Psoas muscle (tissue), 7 donors: ENCODE measurements at regions not wholly inside any gene's neighbourhood (a gene's known extent, or its start where the extent isn't known, plus 50 kb on each side); places are given as distances from the start of the nearest gene placed in this dataset.

Source experiments
- ATAC-seq, 4 donors: fragments of 200-7000 bp; cut with Tn5 transposase; one replicate each; pipeline ENCODE4 v1.9.1; 2020; ENCODE audit warnings: moderate library complexity in 3 of 4, mild to moderate bottlenecking in 2 of 4
- DNase-seq, 2 donors: peaks; one replicate each; pipeline ENCODE4 v3.0.0-alpha.2; 2020
- H3K27ac ChIP-seq: fragments of 200-600 bp; one replicate; pipeline ENCODE4 v1.8.0; 2022
- H3K27me3 ChIP-seq, 3 donors: fragments of 200-600 bp in 1 of 3; one replicate each; pipeline versions ENCODE4 v1.6.1 to v1.8.0; 2013 to 2022; ENCODE audit warnings: low read length in 2 of 3, mild to moderate bottlenecking in 2 of 3, moderate library complexity in 1 of 3; ENCODE audit not compliant: insufficient read depth in 3 of 3
- H3K36me3 ChIP-seq, 2 donors: fragments of 200-600 bp in 1 of 2; one replicate each; pipeline versions ENCODE4 v1.6.1 to v1.8.0; 2013 to 2022; ENCODE audit warnings: low read depth in 1 of 2, mild to moderate bottlenecking in 1 of 2, moderate library complexity in 1 of 2; ENCODE audit not compliant: insufficient read depth in 1 of 2
- H3K4me1 ChIP-seq: fragments of 200-600 bp; one replicate; pipeline ENCODE4 v1.8.0; 2022
- H3K4me3 ChIP-seq: fragments of 200-600 bp; one replicate; pipeline ENCODE4 v1.8.0; 2022; ENCODE audit warnings: mild to moderate bottlenecking
- H3K9me3 ChIP-seq: fragments of 200-600 bp; one replicate; pipeline ENCODE4 v1.8.0; 2022
- CTCF ChIP-seq: fragments of 200-600 bp; IDR thresholded peaks from one replicate; pipeline ENCODE4 v1.8.0; 2022; ENCODE audit warnings: antibody characterized with exemption
- WGBS, 3 donors: extraction: QIAGEN DNeasy Blood & Tissue Kit; methylation state at CpG; one replicate each; pipeline versions ENCODE4 v1.1.6 to v1.1.7; 2013; 5-methylcytosine and 5-hydroxymethylcytosine counted together
- intact Hi-C, 2 donors: fragments of 100-400 bp; cut with DNase I; formaldehyde crosslinking; loops; one replicate each; pipeline versions ENCODE4 v1.11.0 to v1.14.2; 2022
- donor health status: healthy with polysubstance abuse.
- donor health status: DM: no; HTN: no; CAD: no; lungs with moderate emphysema.
- donor health status: Bipolar disorder and iron deficiency.
- donor health status: healthy.
- donor health status: DM: yes; HTN: yes; CAD: no.
- donor health status: DM: no; HTN: no; CAD: no.
- donor health status: DM: yes; HTN: yes; CAD: no.

- WGBS, 3 donors: 56 to 70% (median 67%) methylated on average over 3 of the region's 3 CpGs
- no peak for ATAC-seq
- intact Hi-C loops: no loop called here
These were observed 347.5 kb downstream of the PRL start for GRCh38 chr6:21949211-21949801.

GRCh38 chr6:21952367-21952766, 344.5 kb downstream of the PRL start:
- TF ChIP-seq CTCF: no peak
- H3K27ac ChIP-seq: no peak overlapping the region
- no peak for ATAC-seq

More at GRCh38 chr6:21949211-21949801, 347.5 kb downstream of the PRL start:
- H3K27me3 ChIP-seq: no peaks in the 10 kb centered on the region
- peaks cover 8% of the 10 kb centered on the region for H3K4me1 ChIP-seq
- no peaks in the 10 kb centered on the region for H3K36me3 ChIP-seq
- no peak overlapping the region for H3K27ac ChIP-seq
- no peaks in the 10 kb centered on the region for H3K9me3 ChIP-seq
- H3K4me3 ChIP-seq: no peak overlapping the region
- no peak for DNase-seq
- TF ChIP-seq CTCF: no peak

GRCh38 chr6:21953831-21954801, 342.7 kb downstream of the PRL start:
- intact Hi-C loops: loop anchor here in 1 of 2 donors (10.0 kb wide), 1 partner anchor 191 kb away; no protein-coding TSS in a partner anchor
- peaks cover 14% of the 10 kb centered on the region for H3K4me1 ChIP-seq
- H3K27ac ChIP-seq: peak overlapping the region; percentile 32
- H3K36me3 ChIP-seq: no peaks in the 10 kb centered on the region
- WGBS, 3 donors: 26 to 33% (median 27%) methylated on average over 10 of the region's 10 CpGs
- ATAC-seq (peak in 1 of 4 donors; percentile 28), DNase-seq (no peak)
- no peaks in the 10 kb centered on the region for H3K9me3 ChIP-seq
- H3K27me3 ChIP-seq: no peaks in the 10 kb centered on the region
- H3K4me3 ChIP-seq: no peak overlapping the region
- no peak for TF ChIP-seq CTCF

More at GRCh38 chr6:21952367-21952766, 344.5 kb downstream of the PRL start:
- Histone ChIP-seq H3K4me3 (no peak overlapping the region), H3K27me3 (no peaks in the 10 kb centered on the region), H3K36me3 (no peaks in the 10 kb centered on the region), H3K9me3 (no peaks in the 10 kb centered on the region), H3K4me1 (peaks cover 14% of the 10 kb centered on the region)
- intact Hi-C loops: loop anchor here in 1 of 2 donors (10.0 kb wide), 1 partner anchor 192 kb away; no protein-coding TSS in a partner anchor
- 96 to 97% (median 96%) methylated on average over 7 of the region's 7 CpGs for WGBS, 3 donors
- DNase-seq: no peak

- no peak for TF ChIP-seq CTCF
- WGBS, 3 donors: 82 to 93% (median 86%) methylated on average over 3 of the region's 3 CpGs
- no peak for DNase-seq
These were observed 341.7 kb downstream of the PRL start for GRCh38 chr6:21955053-21955595.

More at GRCh38 chr6:21955053-21955595, 341.7 kb downstream of the PRL start:
- Histone ChIP-seq H3K27me3 (no peaks in the 10 kb centered on the region), H3K4me1 (peaks cover 14% of the 10 kb centered on the region), H3K9me3 (no peaks in the 10 kb centered on the region), H3K36me3 (no peaks in the 10 kb centered on the region), H3K27ac (no peak overlapping the region), H3K4me3 (no peak overlapping the region)
- intact Hi-C loops: loop anchor here in 1 of 2 donors (10.0 kb wide), 1 partner anchor 190 kb away; no protein-coding TSS in a partner anchor
- no peak for ATAC-seq
